DMS53 (cell line): ENCODE measurements at regions not wholly inside any gene's neighbourhood (a gene's known extent, or its start where the extent isn't known, plus 50 kb on each side); places are given as distances from the start of the nearest gene placed in this dataset.

Source experiments
- DNase-seq: peaks from one replicate; lab custom pipeline; 2025; lab: John Stamatoyannopoulos, UW

GRCh38 chr2:16506366-16506765 is 159.3 kb downstream of the CYRIA start:
- DNase-seq = peak; percentile 89

GRCh38 chr2:16496426-16497388 is 168.9 kb downstream of the CYRIA start:
- no peak for DNase-seq

- no peak for DNase-seq
Observed at GRCh38 chr2:16495509-16496208, 170.0 kb downstream of the CYRIA start.

- DNase-seq = no peak
Observed at GRCh38 chr2:16494836-16495508, 170.7 kb downstream of the CYRIA start.

- DNase-seq = no peak
Observed at GRCh38 chr2:16493788-16494187, 171.8 kb downstream of the CYRIA start.

- peak; percentile 59 for DNase-seq
Observed at GRCh38 chr2:16487686-16488085, 177.9 kb downstream of the CYRIA start.

GRCh38 chr2:16485251-16485650 is 180.4 kb downstream of the CYRIA start:
- no peak for DNase-seq

GRCh38 chr2:16482460-16482859 is 183.2 kb downstream of the CYRIA start:
- no peak for DNase-seq

- no peak for DNase-seq
Observed at GRCh38 chr2:16481351-16481750, 184.3 kb downstream of the CYRIA start.

- no peak for DNase-seq
Observed at GRCh38 chr2:16479721-16480120, 185.9 kb downstream of the CYRIA start.

- DNase-seq = peak; percentile 9
Observed at GRCh38 chr2:16478434-16479210, 187.0 kb downstream of the CYRIA start.

GRCh38 chr2:16477648-16478047 is 188.0 kb downstream of the CYRIA start:
- DNase-seq = no peak

GRCh38 chr2:16476866-16477265 is 188.8 kb downstream of the CYRIA start:
- DNase-seq = no peak

GRCh38 chr2:16475986-16476567 is 189.6 kb downstream of the CYRIA start:
- DNase-seq = no peak

GRCh38 chr2:16475586-16475985 is 190.0 kb downstream of the CYRIA start:
- peak; percentile 1 for DNase-seq

- DNase-seq = no peak
Observed at GRCh38 chr2:16473575-16473974, 192.1 kb downstream of the CYRIA start.

- DNase-seq = no peak
Observed at GRCh38 chr2:16470936-16471490, 194.6 kb downstream of the CYRIA start.

GRCh38 chr2:16466821-16467151 is 198.8 kb downstream of the CYRIA start:
- no peak for DNase-seq

- no peak for DNase-seq
Observed at GRCh38 chr2:16466133-16466820, 199.4 kb downstream of the CYRIA start.

GRCh38 chr2:16464641-16465040 is 201.0 kb downstream of the CYRIA start:
- no peak for DNase-seq

- DNase-seq = no peak
Observed at GRCh38 chr2:16462958-16463357, 202.7 kb downstream of the CYRIA start.
